GM12874 (cell line): ENCODE measurements at regions not wholly inside any gene's neighbourhood (a gene's known extent, or its start where the extent isn't known, plus 50 kb on each side); places are given as distances from the start of the nearest gene placed in this dataset.

Source experiments
- TF ChIP-seq, protein P1 (sequence below): IDR thresholded peaks from 2 replicates; pipeline ENCODE4 v1.5.1; 2011; ENCODE audit warnings: low read depth, mild to moderate bottlenecking, control low read depth, low read length, moderate library complexity; ENCODE audit not compliant: insufficient read depth

DNA sequence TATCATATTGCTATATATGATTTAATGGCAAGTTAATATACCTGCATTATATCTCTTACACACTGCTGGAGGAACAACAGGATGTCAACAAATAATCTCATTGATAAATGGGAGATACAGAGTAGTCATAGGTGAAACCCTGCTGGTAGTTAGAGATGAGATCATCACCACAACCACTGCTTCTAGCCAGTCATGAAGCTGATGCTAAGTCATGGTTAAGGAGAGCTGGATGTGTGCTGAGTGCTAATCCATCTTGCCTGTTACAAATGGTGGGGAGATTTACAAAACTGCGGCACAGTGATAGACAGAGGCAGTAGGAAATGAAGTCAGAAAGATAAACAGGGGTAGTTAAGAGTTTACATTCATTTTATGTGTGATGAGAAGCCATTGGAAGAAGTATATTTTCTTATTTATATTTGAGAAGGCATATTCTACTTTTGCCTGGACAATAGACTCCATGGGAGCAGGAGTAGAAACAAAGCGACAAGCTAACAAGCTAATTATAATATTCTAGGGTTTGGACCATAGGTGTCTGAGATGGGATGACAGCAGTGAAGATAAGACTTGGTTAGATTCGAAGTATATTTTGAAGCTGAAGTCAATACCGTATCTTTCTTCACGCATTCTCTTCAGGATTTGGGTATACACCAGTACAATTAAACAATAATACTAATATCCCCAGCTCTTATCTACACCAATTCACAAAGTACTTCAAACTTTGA, 78.0 kb upstream of the TRPC4 start:
- TF ChIP-seq, protein P1, sequence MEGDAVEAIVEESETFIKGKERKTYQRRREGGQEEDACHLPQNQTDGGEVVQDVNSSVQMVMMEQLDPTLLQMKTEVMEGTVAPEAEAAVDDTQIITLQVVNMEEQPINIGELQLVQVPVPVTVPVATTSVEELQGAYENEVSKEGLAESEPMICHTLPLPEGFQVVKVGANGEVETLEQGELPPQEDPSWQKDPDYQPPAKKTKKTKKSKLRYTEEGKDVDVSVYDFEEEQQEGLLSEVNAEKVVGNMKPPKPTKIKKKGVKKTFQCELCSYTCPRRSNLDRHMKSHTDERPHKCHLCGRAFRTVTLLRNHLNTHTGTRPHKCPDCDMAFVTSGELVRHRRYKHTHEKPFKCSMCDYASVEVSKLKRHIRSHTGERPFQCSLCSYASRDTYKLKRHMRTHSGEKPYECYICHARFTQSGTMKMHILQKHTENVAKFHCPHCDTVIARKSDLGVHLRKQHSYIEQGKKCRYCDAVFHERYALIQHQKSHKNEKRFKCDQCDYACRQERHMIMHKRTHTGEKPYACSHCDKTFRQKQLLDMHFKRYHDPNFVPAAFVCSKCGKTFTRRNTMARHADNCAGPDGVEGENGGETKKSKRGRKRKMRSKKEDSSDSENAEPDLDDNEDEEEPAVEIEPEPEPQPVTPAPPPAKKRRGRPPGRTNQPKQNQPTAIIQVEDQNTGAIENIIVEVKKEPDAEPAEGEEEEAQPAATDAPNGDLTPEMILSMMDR, result no peak

DNA sequence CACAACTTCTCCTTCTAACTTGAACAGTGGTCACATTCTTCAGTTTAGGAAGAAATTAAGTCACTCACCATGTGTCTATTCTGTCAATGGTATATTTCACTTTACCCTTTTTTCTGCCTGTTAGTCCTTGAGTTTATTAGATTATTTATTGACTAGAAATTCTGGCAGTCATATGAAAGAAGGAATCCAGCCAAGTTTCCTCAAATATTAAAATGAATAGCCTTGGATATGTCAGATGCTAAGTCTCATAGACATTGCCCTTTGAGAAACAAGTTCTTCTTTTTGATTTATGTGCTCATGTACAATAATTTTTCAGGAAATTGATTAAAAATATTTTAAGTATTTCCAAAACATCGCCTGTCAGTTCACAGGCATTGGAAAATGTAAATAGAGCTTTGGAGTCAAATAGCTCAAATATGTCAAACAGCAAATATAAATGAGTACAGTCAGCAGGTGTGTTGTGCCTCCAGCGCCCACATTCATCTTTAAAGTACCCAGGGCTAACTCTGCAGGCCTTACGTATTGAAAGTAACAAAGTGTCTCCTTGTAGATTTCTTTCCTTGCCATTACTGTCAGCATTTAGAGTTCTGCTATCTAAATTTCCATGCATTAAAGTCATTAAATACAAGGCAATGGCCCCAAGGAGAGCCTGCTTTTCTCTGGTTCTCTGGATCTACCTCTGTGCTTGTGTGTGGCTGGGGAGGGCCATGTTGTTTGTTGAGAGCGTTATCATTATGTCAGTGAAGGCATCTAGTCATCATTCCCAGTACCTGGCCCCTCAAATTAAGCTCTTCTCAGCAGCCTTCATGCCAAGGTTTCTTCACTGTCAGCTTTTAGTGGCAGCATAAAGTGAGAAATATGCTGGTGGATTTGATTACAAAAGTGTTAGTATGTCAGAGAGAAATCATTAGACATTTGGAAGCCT, 76.3 kb upstream of the TRPC4 start:
- TF ChIP-seq, protein P1, result no peak

DNA sequence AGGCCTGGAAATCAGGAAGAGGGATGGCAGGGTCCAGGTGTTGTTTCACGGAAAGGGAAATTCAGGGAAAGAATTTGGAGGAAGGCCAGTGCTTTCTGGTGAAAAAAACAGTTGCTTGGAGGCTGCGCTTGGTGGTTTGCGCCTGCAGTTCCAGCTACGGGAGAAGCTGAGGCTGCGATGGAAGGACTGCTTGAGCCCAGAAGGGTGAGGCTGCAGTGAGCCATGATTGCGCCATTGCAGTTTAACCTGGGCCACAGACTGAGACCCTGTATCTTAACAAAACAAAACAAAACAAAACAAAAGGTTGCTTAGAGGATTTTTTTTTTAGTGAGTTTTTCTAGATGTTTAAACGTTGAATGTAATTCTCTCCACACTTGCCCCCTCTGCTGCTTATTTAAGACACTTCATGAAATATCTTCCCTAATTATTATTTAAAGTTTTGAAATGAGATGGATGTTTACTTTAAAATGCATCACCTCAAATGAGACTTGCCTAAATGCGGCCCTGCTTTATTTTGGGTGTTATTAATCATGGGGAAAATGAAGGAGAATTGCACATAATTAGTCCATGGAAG, 75.4 kb upstream of the TRPC4 start:
- TF ChIP-seq, protein P1, result no peak

DNA sequence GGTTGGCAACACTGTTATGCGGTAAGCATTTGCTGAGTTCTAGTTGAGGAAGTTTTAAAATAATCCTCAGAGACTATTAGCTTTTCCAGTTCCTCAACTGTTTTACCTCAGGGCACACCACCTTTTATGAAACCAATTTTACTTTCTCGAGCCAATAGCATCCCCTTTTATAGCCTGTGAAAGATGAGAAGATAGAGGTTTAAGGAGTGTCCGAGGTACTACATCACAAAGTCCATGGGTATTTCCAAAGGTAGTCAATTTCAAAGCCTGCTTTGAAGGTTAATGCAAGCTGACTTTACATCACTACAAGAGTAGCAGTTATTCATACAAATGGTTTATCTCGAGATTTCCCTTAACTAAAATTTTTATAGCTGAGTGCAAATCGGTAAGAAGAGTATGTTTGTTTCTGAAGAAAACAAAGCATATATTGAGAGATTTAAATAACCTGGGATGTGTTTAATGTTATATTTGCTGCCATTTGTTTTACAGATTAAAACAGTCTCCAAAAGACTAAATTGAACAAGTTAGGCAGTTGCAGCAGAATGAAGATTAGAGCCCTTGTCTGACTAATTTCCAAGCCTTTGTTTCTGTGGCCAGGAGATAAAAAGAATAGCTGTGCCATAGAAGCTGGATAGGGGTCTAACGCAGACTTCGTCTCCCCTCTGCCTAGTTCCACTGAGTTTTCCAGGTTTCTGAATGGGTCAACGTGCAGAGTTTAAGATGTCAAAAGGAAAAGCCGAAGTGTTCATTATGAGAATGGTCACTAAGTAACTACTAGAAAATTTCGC, 74.7 kb upstream of the TRPC4 start:
- TF ChIP-seq, protein P1, result no peak

DNA sequence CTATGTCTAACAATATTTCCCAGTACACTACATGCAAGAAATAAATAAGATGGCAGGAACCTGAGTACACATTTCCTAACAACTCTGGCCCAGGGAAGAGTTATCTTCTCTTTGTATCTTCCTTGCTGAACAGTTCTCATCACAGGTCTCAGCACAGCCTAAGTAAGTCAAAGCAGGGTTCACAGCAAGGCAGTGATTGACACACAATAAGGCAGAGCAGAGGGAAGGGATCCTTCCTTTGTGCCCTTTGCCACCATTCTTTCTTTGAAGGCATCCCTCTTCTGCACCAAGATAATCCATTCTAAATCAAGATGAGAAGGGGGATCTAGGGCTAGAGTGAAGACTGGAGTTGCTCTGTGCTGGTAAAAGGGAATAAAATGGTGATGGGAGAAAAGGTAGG, 73.4 kb upstream of the TRPC4 start:
- TF ChIP-seq, protein P1, result no peak

DNA sequence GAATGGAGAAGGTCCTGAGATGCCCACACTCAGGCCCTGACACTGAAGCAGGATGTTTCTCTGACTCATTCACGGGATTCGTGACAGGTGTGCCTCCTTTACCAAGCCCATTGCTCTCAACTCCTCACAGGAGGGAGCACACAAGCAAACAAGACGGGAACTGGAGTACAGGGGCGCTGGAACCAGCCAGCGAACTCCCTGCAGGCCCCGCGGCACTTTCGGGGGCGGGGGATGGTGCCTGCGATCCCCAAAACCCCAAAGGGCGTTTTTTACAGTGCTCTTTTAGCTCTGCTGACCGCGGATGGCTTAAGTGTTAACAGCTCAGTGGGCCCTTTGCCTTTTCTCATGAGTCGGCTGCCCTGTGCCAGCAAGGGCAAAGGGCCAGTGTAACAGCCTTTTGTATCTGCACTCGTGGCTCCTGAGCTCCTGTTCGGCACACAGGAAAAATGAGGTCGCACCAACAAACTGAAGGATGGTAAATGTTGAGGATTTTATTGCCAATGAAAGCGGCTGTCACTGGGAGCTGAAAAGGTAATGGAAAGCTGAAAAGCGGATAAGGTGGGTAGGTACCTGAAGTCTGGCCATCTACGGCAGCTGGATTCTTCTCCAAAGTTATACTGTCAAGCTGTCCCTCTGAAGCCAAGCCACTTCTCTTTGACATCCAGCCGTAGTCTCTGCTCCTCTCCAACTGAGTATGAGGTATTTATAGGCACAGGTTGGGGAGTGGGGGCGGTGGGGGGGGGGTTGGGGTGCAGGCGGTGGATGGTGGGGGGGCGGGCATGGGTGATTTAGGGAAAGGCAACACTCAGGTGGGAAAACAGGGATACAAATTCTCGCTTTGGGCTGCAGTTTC, 65.0 kb upstream of the TRPC4 start:
- TF ChIP-seq, protein P1, result no peak
